ENCODE measurements at regions not wholly inside any gene's neighbourhood (a gene's known extent, or its start where the extent isn't known, plus 50 kb on each side); places are given as distances from the start of the nearest gene placed in this dataset.

DNA sequence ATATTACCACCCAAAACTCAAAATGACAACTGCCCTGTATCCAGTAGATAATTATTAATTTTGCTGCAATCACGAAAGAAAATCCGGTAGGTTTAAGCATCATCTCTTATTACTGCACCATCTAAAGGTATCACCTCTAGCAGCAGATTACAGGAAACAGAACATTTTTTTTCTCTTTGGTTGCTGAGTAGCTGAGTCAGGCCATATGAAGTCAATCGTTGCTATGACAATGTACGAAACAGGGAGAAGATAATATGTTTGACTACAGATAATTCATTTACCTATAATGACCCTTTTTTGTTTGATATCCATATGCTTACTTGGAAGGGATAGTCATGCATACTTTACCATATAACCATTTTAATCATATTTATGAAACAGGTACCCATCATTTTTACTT, 831.6 kb upstream of the CHAC2 start:
- DNase-seq (ENCODE audit: low spot score): no peak

DNA sequence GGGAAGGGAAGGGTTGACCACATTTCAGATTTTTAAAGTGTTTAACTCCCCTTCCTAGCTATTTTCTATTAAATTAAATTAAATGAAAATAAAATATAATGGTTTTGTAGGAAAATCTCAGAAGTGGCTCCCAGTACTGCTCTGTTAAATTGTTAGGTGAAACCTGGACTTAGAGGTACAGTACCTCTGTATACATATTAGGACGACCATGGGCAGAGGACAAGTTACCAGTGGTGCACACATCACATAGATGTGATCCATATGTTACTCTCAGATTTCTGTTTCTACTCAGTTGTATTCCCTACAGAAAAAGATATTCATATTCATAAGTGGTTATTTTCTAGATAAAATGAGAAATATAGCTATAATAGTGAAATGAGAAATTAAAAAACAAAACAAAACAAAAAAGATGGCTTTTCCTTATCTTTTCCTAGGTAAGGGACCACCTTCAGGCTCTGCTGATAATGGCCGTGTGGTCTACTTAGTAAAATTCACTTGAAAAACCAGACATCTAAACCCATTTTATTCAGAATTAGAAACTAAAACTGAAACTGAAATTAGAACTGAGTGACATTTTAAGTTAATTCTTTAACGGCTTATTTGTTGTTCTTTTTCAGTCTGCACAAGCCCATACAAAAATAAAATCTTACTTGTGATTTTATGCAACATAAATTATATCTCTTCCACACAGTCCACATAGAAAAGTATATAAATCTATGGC, 832.5 kb upstream of the CHAC2 start:
- no peak for DNase-seq (ENCODE audit: low spot score)

DNA sequence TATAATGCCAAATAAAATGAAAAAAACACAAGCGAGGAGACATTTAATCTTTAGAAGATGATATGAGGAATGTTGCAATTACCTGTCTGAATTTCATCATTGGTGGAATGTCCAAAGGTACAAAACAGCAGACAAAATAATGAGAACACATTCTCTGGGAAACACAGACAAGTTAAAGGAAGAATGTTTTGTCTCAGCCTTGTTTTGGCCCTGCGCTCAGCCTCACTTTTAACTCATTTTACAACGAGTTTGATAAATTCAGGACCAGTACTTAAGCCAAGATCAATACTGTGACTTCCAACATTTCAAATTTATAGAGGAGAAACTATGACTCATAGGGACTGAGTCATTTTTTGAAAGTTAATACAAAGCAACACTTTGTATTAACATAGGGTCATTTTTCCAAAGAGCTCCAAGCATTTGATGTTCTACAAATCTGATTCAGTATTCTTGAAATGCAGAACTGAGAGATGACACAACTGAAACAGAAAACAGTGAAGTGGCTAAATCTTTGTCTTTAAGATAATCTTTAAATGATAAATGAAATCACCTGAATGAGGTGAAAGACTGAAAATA, 833.2 kb upstream of the CHAC2 start:
- DNase-seq (ENCODE audit: low spot score): peak; percentile 13

DNA sequence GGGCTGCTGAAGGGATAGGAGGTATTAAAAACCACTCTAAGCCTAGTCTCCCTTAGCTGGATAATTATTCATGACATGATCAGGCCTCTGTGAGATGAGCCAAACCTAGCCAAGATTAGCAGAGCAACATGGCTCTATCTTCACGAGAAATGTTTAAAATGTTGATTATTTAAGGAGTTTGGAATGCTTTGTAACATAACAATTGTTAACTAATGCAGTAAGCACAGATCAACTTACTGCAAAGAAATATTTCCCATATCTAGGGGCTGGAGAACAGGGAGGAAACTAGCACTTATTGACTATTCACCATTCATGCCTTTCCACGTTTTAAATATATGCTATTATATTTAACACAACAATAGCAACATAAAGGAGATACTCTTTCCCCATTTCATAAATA, 833.7 kb upstream of the CHAC2 start:
- DNase-seq (ENCODE audit: low spot score): no peak

DNA sequence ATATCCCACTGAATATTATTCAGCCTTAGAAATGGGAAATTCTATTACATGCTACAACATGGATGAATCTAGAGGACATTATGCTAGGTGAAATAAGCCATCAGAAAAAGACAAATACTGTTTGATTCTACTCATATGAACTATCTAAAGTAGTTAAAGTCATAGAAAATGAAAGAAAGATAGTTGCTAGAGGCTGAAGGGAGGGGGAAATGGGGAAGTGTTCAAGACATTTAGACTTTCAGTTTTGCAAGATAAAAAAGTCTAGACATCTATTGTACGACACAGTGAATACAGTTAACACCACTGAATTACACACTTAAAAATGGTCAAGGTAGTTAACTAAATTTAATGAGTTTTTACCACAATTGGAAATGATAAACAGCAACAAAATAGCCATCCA, 835.9 kb upstream of the CHAC2 start:
- DNase-seq (ENCODE audit: low spot score): no peak

DNA sequence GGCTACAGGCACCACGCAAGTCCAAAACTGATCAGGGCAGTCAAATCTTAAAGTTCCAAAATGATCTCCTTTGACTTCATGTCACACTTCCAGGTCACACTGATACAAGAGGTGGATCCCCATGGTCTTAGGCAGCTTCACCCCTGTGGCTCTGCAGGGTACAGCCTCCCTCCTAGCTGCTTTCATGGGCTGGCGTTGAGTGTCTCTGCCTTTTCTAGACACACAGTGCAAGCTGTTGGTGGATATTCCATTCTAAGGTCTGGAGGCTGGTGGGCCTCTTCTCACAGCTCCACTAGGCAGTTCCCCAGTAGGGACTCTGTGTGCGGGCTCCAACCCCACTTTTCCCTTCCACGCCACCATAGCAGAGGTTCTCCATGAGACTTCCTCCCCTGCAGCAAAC, 838.2 kb upstream of the CHAC2 start:
- DNase-seq (ENCODE audit: low spot score): no peak

DNA sequence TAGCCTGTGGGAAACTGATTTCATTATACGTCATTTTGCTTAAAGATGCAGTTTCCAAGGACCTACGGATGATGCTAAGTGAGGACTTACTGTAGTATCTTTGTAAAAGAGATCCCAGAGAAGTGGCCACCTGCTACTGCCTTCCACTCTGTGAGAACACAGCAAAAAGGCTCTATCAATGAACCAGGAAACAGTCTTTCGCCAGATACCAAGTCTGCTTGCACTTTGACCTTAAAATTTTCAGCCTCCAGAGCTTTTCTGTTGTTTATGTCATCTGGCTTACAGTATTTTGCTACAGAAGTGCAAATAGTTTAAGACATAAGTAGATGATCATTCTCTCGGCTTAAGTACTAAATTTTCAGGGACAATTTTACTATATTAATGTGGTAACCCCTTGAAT, 847.9 kb upstream of the CHAC2 start:
- no peak for DNase-seq (ENCODE audit: low spot score)

DNA sequence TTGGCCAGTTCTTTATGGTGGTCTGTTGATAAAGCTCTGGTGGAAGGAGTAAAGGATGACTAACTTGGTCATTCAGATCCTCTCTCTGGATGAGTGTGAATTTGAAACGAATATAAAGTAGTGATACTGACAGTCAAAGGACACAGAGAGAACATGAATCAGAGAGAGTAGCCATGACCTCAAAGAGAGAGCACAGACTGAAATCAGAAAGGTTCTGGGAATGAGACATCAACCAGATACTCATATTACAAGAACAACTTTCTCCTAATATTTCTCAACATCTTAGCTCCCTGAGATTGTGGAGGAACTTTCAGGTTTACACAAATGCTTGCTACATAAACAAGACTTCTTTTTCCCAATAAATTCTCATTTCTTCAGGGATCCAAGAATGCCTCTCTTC, 849.1 kb upstream of the CHAC2 start:
- no peak for DNase-seq (ENCODE audit: low spot score)

DNA sequence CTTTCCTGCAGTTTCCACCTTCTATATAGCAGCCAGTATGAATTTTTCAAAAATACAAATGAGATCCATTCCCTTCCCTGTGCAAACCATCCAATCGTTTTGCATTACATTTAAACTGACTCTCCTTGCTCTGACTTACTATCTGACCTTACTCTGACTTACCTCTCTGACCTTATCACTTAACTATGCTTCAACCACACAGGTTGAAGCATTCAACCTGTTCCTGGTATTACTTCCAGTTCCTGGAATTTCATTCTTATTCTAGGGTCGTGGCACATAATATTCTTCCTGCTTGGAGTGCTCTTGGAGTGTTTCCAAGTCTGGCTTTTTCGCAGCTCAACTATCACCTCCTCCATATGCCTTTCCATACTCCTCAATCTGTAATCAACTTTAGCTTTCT, 850.6 kb upstream of the CHAC2 start:
- DNase-seq (ENCODE audit: low spot score): no peak

DNA sequence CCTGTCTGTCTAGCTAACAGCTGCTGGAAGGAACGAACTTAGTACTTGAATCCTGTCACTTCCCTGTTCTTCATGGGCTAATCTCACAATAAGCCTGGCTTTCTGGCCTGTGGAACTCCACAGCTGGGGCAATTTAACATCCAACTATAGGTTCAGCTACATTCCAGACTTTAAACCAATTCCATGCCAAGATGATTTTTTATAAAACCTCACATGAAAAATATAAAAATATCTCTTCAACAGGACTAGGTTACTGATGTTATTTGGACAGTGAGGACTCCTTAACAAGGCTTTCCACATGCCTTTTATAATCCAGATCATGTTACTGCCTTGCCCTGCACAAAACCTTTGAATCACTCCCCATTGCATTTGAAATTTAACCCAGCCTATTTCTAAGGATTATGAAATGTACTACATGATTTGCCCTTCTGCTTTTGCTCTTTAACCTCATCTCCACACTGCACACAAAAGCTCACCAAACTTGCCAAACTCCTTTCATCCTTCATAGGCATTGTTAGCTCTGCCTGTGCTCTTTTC, 863.2 kb upstream of the CHAC2 start:
- DNase-seq (ENCODE audit: low spot score): no peak

DNA sequence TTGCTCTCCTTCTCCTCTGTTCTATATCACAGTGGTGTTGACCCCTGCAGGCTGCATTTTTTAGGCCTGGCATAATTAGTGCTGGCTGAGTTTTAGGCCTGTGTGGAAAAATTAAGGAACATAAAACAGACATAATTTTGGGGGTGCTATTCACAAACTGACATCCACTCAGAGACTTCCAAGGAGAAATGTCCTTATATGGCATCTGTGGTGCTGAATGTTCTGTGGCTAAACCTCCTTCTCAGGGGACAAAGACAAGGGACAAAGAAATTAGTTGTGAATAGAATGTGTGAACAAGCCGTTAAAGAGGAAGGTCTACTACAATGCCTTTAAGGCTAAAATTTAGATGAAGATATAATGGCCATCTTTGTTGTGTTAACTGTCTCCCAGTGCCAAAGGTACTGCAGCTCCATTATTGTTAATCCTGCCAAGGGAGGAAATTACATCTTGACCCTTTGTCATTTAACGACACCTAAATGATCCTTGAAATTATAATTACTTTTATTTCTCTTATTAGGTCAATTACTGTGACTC, 870.0 kb upstream of the CHAC2 start:
- no peak for DNase-seq (ENCODE audit: low spot score)

DNA sequence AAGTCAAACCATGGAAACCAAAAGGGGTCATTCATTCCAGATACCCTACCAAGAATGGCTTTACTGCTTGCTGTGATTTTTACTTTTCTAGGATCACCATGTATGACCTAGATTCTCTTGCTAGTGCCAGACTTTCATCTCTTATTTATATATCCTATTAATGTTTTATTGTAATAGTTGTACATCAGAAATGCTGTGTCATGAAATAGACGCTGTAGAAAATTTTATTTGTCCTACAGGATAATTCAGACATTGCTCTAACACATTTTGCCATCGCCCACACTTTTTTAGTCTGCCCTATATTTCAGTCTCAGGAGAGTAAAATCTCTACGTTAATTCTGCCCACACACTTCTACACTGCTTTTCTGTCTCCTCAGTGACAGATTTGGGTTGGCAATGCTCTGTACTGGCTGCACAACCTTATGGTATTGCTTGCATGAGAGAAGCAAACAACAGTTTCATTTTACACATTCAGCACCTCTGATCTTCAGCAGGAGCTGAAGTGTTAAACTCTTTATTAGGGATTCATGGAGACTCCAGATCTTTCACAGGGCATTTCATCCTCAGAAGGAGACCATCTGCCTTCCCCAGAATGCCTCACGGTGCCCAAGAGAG, 871.8 kb upstream of the CHAC2 start:
- DNase-seq (ENCODE audit: low spot score): no peak

DNA sequence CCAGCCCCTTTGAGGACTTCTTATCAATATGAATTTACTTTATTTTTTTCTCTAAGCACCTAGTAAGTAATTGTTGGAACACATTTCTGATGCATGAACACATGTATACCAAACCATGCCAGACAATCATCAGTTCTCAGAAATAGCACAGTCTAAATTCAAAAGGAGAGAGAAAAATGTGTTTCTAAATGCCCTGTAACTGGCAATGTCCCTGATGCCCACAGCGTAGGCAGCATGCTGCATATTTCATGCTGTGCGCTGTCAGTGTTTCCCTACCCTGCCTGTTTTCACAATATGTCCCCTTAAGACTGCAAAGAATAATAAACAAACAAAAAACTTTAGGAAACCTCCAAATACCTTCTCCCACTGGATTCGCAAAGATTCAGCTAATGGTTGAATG, 881.0 kb upstream of the CHAC2 start:
- DNase-seq (ENCODE audit: low spot score): no peak

DNA sequence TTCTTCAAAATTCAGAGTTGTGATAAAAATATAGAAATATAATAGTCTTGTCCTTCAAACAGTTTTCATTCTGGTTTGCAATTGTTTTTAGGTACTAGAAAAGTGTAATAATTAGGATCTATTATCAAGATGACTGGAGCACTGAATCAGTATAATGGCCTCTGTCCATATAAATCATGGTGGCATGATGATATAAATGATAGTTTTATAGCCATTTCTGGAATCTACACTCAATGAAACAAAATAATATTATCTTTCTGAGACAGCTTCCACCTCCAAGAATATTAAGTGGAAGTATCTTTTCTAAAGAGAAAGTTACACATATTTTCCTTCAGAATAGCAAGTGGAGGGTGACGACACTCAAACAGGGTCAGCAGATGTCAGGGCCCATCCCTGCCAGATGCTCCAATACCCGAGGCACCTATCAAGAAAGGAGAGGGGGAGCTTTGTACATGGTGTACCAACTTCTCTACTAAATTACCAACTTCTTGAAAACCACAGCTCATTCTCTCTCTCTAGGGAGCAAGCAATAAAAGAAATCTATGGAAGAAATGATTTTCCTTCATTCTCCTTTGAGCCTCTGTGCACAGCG, 882.7 kb upstream of the CHAC2 start:
- DNase-seq (ENCODE audit: low spot score): no peak

DNA sequence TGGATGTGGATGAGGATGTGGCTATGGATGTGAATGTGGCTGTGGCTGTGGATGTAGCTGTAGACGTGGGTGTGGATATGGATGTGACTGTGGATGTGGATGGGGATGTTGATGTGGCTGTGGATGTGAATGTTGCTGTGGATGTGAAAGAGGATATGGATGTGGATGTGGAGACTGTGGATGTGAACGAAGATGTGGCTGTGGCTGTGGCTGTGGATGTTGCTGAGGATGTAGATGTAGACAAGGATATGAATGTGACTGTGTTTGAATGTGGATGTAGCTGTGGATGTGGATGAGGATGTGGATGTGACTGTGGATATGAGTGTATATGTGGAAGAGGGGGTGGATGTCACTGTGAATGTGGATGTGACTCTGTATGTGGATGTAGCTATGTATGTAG, 884.6 kb upstream of the CHAC2 start:
- no peak for DNase-seq (ENCODE audit: low spot score)

DNA sequence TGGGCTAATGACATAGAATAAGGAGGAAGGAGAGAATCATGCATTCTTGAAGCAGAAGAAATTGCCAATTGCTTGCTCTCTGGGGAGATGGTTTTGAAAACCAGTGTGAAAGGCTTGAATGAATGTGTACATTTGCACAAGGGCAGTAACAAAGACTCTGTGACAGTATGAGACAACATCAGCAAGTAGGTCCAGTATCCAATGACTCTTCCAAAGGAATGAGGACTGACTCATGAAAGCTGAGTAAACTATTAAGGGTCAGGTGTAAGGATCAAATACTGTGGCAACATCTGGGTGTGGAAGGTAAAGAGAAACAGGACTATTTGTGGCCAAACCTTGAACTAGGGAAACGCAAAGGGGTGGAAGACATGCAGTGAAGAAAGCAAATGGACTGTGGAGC, 886.0 kb upstream of the CHAC2 start:
- no peak for DNase-seq (ENCODE audit: low spot score)

DNA sequence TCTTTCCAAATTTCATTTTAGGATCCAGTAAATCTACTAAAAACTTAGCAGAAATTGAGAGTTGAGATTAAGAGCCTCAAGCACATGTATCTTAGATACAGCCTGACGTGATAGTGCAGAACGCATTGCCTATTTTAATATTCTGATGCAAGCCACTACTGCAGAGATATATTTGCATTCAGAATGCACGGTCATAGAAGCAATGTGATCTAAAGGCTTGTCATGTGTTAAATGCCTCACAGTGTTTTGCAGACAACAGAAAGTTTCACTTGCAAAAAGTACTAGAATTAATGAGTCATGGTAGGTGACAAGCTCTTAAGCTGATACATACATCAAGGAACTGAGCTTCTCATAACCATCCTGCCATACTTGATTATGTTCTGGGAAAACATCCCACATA, 886.7 kb upstream of the CHAC2 start:
- DNase-seq (ENCODE audit: low spot score): no peak

DNA sequence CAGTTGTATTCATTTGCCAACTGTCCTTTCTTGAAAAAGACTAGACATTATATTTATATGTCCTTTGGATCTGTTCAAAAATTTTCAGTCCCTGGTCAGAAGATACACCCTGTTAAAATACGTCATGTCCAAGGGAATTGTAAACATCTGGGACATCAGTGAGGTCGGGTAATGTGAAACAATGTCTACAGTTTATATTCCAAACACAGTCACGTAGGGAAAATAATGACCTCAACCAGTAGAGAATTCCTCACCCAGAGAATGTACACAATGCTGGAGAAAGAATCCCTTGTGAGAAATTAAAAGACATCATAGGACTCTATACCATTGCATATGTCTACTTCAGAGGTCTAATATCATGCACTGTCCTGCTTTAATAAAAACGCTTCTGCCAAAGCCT, 888.0 kb upstream of the CHAC2 start:
- DNase-seq (ENCODE audit: low spot score): peak; percentile 49

DNA sequence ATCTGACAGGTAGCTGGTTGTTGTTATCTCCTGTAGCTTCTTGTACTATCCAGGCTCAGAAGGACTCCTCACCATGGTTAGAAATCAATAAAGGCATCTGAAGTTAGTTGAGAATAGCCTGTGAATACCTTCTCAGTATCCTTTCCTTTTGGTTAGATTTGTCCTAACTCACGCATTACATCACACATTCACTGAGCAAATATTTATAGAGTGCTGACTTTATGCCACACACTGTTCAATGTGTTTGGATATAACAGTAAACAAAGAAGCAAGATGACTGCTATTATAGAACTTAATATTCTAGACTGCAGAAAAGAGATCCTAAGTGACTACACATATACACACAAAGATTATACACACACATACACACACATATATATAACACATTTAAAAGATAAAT, 889.9 kb upstream of the CHAC2 start:
- peak; percentile 8 for DNase-seq (ENCODE audit: low spot score)

DNA sequence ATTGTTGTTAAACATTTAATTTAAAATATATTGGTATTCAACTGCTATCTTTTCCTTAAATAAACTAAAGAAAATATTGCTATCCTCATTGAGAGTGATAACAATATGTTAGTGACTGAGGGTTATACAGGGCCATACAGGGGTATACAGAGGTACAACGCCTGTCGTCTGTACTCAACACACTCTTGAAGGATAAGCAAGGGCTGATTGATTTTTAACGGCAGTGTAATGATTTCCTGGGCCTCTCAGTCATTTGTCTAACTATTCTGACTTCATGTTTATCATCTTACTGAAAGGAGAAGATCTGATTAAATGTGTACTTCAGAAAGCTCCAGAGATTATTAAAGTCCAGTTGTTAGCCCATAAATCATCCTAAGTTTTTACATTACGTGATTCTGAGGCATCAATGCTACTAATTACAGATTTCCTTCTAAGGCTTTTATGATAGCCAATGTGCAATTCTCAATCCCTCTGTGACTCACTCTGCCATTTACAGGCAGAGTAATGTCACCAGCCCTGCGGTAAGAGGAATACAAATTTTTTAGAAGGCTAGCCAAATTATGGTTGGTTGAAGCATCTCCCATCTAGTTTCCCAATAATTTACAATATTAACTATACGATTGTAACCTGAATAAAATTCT, 893.0 kb upstream of the CHAC2 start:
- DNase-seq (ENCODE audit: low spot score): no peak

DNA sequence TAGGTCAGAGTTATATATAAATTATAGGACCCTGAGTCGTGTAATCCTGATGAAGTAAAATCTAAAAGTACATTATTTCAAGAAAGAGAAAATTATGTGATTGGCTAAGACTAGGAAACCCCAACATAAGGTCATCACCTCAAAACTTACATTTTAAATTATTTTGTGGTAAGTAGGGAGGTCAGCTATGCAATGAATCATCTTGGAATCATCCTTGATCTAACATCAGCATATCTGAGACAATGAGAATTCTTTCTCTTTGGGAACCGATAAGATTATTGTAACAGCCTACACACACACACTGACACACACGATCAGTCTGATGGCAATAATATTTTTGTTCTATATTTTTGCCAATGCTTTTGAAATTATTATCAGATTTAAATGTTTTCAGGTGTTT, 904.8 kb upstream of the CHAC2 start:
- no peak for DNase-seq (ENCODE audit: low spot score)

DNA sequence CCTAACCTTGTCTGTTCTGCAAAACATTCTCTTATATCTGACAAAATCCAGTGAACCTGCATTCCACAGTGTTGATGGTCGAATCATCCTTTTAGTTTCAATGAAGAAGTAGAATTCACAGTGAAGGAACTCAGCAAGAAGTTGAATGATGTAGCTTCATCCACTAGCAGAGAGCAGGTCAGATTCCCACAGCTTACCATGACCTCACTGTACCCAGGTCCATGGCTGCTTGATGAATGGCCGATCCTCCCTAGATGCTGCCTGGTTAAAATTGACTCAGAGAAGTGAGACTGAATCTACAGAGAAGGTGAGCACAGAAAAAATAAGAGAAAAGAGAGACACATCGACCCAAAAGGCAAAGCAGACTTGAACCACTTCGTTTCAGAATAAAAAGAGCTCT, 906.0 kb upstream of the CHAC2 start:
- no peak for DNase-seq (ENCODE audit: low spot score)
